Upper lobe of left lung (tissue), 4 donors: ENCODE measurements at regions not wholly inside any gene's neighbourhood (a gene's known extent, or its start where the extent isn't known, plus 50 kb on each side); places are given as distances from the start of the nearest gene placed in this dataset.

Experiments used
- CTCF ChIP-seq, 6 experiments: fragments of 450-650 bp in 4 of 6; fragments of 200-600 bp in 2 of 6; sonication (generic) in 2 of 6; IDR thresholded peaks; one replicate each; pipeline ENCODE4 v1.5.1; 2016 to 2019; ENCODE audit warnings: antibody characterized with exemption in 6 of 6
- EP300 ChIP-seq, 4 donors: sonication (generic); formaldehyde crosslinking; IDR thresholded peaks; one replicate each; pipeline ENCODE4 v1.5.1; 2017; ENCODE audit warnings: antibody characterized with exemption in 4 of 4, control low read depth in 2 of 4
- POLR2A ChIP-seq, 4 donors: fragments of 450-650 bp; IDR thresholded peaks; one replicate each; pipeline ENCODE4 v1.5.1; 2016 to 2017; ENCODE audit warnings: antibody characterized with exemption in 4 of 4, mild to moderate bottlenecking in 2 of 4
- POLR2AphosphoS5 ChIP-seq, 2 donors: sonication (generic); formaldehyde crosslinking; IDR thresholded peaks; one replicate each; pipeline ENCODE4 v1.5.1; 2017; ENCODE audit warnings: antibody characterized with exemption in 2 of 2

DNA sequence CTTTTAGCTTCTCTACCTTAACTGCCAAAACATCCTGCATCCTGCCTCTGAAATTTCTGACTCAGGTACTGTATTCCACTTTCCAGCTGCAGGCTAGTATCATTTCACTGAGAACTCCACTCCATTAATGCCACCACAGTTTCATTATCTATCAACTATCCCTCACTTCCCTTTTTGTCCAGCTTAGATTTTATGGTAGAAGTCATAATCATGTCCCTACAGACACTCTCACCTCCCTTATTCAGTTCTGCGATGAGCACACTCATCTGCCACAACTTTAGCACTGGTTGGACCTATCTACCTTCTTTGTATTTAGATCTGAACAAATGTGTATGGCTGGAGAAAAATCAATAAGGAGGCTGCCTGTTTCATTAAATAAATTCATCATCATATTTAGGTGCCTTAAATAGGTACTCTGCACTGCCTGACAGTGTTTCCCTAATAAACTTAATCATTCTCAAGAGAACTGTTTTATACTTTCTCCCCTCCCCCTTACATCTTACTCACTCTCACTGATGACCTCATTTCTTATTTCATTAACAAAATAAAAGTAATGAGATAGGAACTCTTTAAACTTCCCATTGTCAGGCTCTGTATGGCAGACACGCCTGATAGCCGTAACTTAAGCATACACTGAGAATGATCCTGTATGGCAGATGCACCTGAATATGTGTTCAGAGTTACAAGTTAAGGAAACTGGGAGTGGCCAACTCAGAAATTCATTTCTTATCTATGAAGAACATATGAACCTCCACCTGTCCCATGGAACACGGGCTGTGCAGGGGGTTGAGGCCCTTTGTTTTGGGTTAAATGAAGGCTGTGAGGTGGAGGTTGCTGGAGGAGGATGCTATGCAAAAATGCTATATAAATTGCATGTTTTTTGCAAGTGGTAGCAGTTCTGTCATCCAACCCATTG lies 95.3 kb upstream of the MAN1A1 start:
- TF ChIP-seq CTCF (IDR thresholded peaks at IDR 0.05) (no peak), POLR2A (IDR thresholded peaks at IDR 0.05) (no peak), POLR2AphosphoS5 (IDR thresholded peaks at IDR 0.05) (no peak), EP300 (IDR thresholded peaks at IDR 0.05) (no peak)
